Ramos (cell line): ENCODE measurements at regions not wholly inside any gene's neighbourhood (a gene's known extent, or its start where the extent isn't known, plus 50 kb on each side); places are given as distances from the start of the nearest gene placed in this dataset.

Source experiments
- in situ Hi-C: fragments of 300-500 bp; cut with MboI; formaldehyde crosslinking; loops from one replicate; pipeline ENCODE4 v1.14.3; 2022; ENCODE audit warnings: low sequenced_read_pairs; ENCODE audit not compliant: unreplicated experiment

DNA sequence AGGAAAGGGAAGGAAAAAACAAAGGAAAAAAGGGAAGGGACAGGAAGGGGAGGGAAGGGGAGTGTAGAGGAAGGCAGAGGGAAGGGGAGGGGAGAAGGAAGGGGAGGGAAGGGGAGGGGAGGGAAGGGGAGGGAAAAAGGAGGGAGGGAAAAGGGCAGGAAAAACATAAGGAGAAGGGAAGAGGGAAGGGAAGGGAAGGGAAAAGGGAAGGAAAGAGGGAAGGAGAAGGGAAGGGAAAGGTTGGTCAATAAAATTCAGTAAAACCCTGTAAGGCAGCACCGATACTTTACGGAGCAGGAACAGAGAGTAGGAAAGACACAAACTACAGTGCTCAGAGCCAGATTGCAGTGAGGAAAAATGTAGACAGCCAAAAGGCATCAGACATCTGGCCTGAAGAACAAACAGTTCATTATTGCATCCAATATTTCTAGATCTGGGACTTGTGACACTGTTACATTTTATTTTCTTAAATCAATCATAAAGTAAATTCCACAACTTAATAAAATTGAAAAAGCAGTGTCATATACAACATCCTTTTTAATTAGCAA lies 322.0 kb downstream of the CRPPA start:
- in situ Hi-C loops = loop anchor here (25.0 kb wide), 1 partner anchor 463 kb away; no protein-coding TSS in a partner anchor

DNA sequence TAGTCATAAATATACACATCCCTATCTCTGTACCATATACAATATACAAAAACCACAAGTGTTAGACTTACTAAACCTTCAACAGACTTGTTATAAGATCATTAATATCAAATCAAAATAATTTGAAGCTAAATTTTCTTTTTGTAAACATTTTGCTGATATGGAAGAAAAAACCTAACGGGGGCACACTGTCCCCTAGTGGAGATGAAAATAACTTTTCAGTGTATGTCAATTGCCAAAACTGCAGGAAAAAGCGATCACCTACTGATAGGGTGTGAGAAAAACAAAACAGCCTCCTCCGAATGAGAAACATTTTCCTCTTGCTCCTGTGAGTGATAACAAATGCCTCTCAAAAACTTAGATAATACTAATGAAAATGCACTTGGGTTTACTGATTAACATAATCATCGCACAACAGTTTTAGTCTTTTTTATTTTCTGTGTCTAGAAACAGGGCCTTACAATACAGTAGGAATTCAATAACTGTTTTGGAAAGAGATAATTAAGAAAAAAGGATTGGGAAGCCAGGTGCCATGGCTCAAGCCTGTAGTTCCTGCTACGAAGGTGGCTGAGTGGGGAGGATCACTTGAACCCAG lies 322.7 kb downstream of the CRPPA start:
- in situ Hi-C loops = loop anchor here (25.0 kb wide), 1 partner anchor 464 kb away; no protein-coding TSS in a partner anchor

- in situ Hi-C loops = loop anchor here (25.0 kb wide), 1 partner anchor 464 kb away; no protein-coding TSS in a partner anchor
Observed at GRCh38 chr7:16098058-16098457, 323.3 kb downstream of the CRPPA start.

DNA sequence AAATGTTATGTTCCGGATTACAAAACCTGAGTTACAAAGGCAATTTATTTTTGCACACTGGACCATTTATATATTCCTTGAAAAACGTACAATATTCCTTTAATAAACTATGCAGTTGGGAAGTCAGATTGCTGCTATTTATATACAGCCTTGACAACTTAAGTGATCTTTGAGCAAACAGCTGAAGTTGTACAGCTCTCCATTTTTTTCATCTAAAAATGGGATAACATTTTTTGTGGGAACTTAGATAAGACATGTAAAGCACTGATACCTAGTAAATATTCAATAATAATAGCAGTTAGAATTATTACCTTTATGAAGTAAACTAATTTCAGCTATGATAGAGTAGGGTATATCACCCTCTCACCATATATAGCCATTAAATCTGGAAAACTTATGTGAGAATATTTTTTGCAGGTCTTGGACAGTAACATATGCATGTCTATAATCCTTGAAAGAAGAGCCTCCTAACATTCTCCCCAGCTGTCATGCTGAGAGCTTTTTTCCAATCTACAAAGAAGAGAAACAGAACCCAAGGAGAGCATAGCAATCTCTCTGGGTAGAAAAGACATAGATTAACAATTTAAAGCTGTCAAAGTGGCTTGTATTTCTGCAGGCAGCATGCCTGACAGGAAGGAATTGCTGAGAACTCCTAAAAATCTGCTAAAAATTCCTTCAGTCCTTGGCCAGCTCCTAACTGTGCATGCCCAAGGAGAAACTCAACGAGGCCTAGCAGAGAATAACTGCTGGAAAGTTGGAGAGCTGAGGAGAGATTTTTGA lies 326.0 kb downstream of the CRPPA start:
- in situ Hi-C loops = loop anchor here (25.0 kb wide), 1 partner anchor 467 kb away; no protein-coding TSS in a partner anchor

- in situ Hi-C loops = loop anchor here (25.0 kb wide), 1 partner anchor 468 kb away; no protein-coding TSS in a partner anchor
Observed at GRCh38 chr7:16094651-16095050, 326.7 kb downstream of the CRPPA start.

GRCh38 chr7:16092711-16093110 lies 328.6 kb downstream of the CRPPA start:
- in situ Hi-C loops = loop anchor here (25.0 kb wide), 1 partner anchor 470 kb away; no protein-coding TSS in a partner anchor

GRCh38 chr7:16091701-16092310 lies 329.5 kb downstream of the CRPPA start:
- in situ Hi-C loops = loop anchor here (25.0 kb wide), 1 partner anchor 470 kb away; no protein-coding TSS in a partner anchor

DNA sequence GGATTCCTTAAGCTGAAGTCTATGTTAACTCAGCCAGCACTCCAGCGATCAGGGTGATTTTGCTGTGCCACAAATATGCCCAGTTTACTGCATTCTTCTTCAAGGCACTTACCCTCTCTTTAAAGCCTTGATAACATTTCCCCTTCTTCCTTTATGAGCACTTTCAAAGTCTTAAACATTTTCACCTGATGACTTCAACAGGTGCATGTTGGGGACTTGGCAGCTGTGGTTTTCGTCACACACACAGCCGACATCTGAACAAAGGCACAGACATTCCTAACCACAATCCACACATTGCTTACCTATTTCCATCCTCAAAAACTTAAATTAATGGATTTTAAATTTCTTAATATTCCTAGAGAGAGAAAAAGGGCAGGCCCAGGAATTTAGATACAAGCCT lies 331.5 kb downstream of the CRPPA start:
- in situ Hi-C loops = loop anchor here (25.0 kb wide), 1 partner anchor 472 kb away; no protein-coding TSS in a partner anchor

GRCh38 chr7:16089191-16089590 lies 332.1 kb downstream of the CRPPA start:
- in situ Hi-C loops = loop anchor here (25.0 kb wide), 1 partner anchor 473 kb away; no protein-coding TSS in a partner anchor

DNA sequence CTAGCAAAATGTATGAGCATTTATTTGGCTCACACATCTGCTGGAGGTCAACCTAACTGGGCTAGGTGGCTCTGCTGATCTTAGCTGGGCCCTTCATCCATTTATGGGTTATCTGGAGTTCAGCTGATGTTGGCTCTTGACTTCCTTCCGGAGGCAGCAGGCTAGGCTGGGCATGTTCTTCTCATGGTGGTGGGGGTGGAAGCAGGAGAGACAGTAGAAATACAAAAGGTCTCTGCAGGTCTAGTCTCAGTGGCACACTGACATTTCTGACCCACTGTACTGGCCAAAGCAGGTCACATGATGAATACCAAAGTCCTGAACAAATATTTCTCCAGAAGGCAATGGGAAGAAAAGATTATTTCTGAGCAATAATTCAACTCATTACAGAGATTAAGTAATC lies 334.6 kb downstream of the CRPPA start:
- in situ Hi-C loops = loop anchor here (25.0 kb wide), 1 partner anchor 476 kb away; no protein-coding TSS in a partner anchor

GRCh38 chr7:16085780-16086179 lies 335.6 kb downstream of the CRPPA start:
- in situ Hi-C loops = loop anchor here (25.0 kb wide), 1 partner anchor 477 kb away; no protein-coding TSS in a partner anchor

DNA sequence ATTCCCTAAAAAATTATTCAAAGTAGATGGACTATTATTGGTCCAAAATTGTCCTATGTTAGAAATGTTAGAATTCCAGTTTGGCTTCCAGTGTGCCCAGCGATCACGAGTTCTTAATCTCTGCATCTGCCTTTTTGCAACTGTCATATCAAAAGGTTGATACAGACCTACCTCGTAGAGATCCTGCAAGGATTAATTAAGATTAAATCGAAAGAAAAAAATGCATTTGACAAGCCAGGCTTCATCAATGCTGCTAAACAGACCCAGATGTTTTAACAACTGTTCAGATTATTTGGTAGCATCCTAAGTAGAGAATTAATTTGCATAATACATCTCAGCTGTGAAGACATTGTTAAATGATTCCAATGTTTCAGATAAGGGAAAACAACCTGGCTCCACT lies 336.5 kb downstream of the CRPPA start:
- in situ Hi-C loops = loop anchor here (25.0 kb wide), 1 partner anchor 477 kb away; no protein-coding TSS in a partner anchor

- in situ Hi-C loops = loop anchor here (25.0 kb wide), 1 partner anchor 478 kb away; no protein-coding TSS in a partner anchor
Observed at GRCh38 chr7:16084370-16084769, 337.0 kb downstream of the CRPPA start.

- in situ Hi-C loops = loop anchor here (25.0 kb wide), 1 partner anchor 478 kb away; no protein-coding TSS in a partner anchor
Observed at GRCh38 chr7:16083931-16084330, 337.4 kb downstream of the CRPPA start.

- in situ Hi-C loops = loop anchor here (25.0 kb wide), 1 partner anchor 482 kb away; no protein-coding TSS in a partner anchor
Observed at GRCh38 chr7:16080131-16080530, 341.2 kb downstream of the CRPPA start.

- in situ Hi-C loops = loop anchor here (25.0 kb wide), 1 partner anchor 483 kb away; no protein-coding TSS in a partner anchor
Observed at GRCh38 chr7:16079723-16080122, 341.6 kb downstream of the CRPPA start.

DNA sequence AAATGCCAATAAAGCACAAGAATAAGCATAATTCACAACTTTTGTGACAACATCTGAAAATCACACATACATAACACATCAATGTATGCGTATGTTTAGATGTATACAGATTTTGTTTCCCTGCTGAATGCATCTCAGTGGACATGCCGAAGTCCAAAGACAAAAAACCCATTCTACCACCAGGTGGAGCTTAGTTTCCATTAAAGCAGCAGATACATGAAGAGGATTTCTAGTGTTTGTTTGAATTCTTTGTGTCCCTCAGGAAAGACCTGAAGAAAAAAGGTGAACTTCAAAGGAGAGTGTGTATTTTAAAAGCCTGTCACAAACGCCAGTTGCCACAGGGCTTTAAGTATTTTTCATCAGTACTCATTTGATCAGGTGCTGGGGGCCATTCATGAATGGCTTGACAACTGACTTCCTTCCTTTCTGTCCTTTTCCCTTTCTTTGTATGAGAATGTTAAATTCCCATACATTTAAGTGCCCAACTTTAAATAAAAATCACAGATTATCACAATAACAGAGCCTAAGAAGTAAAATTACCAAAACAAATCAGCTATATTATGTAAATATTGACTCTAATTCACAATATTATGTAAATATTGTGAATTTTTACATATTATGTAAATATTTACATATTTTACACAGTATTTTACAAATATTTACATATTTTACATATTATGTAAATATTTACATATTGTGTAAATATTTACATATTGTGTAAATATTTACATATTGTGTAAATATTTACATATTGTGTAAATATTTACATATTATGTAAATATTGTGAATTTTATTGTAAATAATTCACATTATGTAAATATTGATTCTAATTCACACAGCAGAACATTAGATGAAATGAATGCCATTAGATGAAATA lies 343.0 kb downstream of the CRPPA start:
- in situ Hi-C loops = loop anchor here (25.0 kb wide), 1 partner anchor 484 kb away; no protein-coding TSS in a partner anchor

- in situ Hi-C loops = loop anchor here (25.0 kb wide), 1 partner anchor 759 kb away; no protein-coding TSS in a partner anchor
Observed at GRCh38 chr7:16071246-16071857, 350.0 kb downstream of the CRPPA start.
